NCI-H345 (cell line): ENCODE measurements at regions not wholly inside any gene's neighbourhood (a gene's known extent, or its start where the extent isn't known, plus 50 kb on each side); places are given as distances from the start of the nearest gene placed in this dataset.
"Not testable (repeated sequence)": the region's sequence is repeated elsewhere in the genome, so short reads cannot be mapped to it uniquely, and the experiment has no call there.

Source experiments
- DNase-seq: peaks from one replicate; lab custom pipeline; 2025; lab: John Stamatoyannopoulos, UW

GRCh38 chr2:21194147-21194546, 70.4 kb downstream of the TDRD15 start:
- no peak for DNase-seq

GRCh38 chr2:21194858-21195271, 71.1 kb downstream of the TDRD15 start:
- no peak for DNase-seq

GRCh38 chr2:21195326-21195725, 71.6 kb downstream of the TDRD15 start:
- DNase-seq: no peak

GRCh38 chr2:21198637-21199036, 74.9 kb downstream of the TDRD15 start:
- no peak for DNase-seq

- DNase-seq: no peak
Measured at GRCh38 chr2:21203976-21204375, 80.2 kb downstream of the TDRD15 start.

GRCh38 chr2:21214085-21214484, 90.3 kb downstream of the TDRD15 start:
- not testable (repeated sequence) for DNase-seq

- DNase-seq: no peak
Measured at GRCh38 chr2:21217442-21217841, 93.7 kb downstream of the TDRD15 start.

GRCh38 chr2:21220930-21221329, 97.2 kb downstream of the TDRD15 start:
- DNase-seq: no peak

GRCh38 chr2:21223618-21224017, 99.8 kb downstream of the TDRD15 start:
- no peak for DNase-seq

GRCh38 chr2:21228041-21228895, 104.5 kb downstream of the TDRD15 start:
- no peak for DNase-seq

GRCh38 chr2:21229302-21229701, 105.5 kb downstream of the TDRD15 start:
- no peak for DNase-seq

- no peak for DNase-seq
Measured at GRCh38 chr2:21230140-21230539, 106.4 kb downstream of the TDRD15 start.

- no peak for DNase-seq
Measured at GRCh38 chr2:21231985-21232384, 108.2 kb downstream of the TDRD15 start.

GRCh38 chr2:21233194-21233593, 109.4 kb downstream of the TDRD15 start:
- DNase-seq: no peak

- no peak for DNase-seq
Measured at GRCh38 chr2:21234001-21234400, 110.2 kb downstream of the TDRD15 start.

GRCh38 chr2:21234464-21235120, 110.8 kb downstream of the TDRD15 start:
- DNase-seq: peak; percentile 11

GRCh38 chr2:21239749-21240148, 116.0 kb downstream of the TDRD15 start:
- not testable (repeated sequence) for DNase-seq

GRCh38 chr2:21244161-21244560, 120.4 kb downstream of the TDRD15 start:
- no peak for DNase-seq

GRCh38 chr2:21245565-21245964, 121.8 kb downstream of the TDRD15 start:
- DNase-seq: no peak

GRCh38 chr2:21249367-21249766, 125.6 kb downstream of the TDRD15 start:
- DNase-seq: no peak

- DNase-seq: no peak
Measured at GRCh38 chr2:21250673-21251072, 126.9 kb downstream of the TDRD15 start.

- DNase-seq: peak; percentile 89
Measured at GRCh38 chr2:21251216-21251980, 127.6 kb downstream of the TDRD15 start.
